HG03432 (cell line): ENCODE measurements at regions not wholly inside any gene's neighbourhood (a gene's known extent, or its start where the extent isn't known, plus 50 kb on each side); places are given as distances from the start of the nearest gene placed in this dataset.

ENCODE experiments used
- ATAC-seq: cut with Tn5 transposase; IDR thresholded peaks from one replicate; pipeline ENCODE4 v1.9.1; 2021; ENCODE audit warnings: mild to moderate bottlenecking, moderate library complexity; ENCODE audit not compliant: unreplicated experiment

- no peak for ATAC-seq
These were observed 60.1 kb upstream of the ASXL3 start for GRCh38 chr18:33517950-33518349.

DNA sequence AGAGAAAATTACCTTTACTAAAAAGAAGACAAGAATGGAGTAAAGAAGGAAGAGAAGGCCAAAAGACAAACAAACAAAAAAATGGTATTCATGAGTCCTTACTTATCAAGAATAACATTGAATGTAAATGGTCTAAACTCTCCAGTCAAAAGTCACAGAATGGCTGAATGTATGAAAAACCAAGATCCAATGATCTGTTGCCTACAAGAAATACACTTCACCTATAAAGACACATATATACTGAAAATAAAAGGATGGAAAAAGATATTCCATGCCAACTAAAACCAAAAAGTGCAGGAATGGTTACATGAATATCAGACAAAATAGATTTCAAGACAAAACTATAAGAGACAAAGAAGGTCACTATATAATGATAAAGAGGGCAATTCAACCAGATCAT, 65.0 kb upstream of the ASXL3 start:
- ATAC-seq, result no peak

GRCh38 chr18:33507019-33507418, 66.5 kb upstream of the CCDC178 start:
- no peak for ATAC-seq

DNA sequence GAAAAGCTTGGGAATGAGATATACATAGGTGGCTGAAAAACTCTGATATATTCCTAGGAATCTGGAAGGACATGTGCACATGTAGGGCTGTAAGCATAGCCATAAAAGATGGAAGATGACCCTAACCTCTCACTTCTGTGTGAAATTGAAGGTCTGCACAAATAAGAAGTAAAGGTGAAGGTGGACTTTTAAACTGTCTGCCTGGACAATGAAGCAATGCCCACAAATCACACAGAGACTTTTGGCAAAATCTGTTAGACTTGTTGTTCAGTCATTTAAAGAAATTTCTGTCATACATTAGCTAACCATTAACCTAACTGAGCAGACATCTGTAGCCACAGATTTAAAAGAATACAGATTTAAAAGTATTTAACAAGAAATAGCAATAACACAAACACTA, 65.3 kb upstream of the CCDC178 start:
- no peak for ATAC-seq

DNA sequence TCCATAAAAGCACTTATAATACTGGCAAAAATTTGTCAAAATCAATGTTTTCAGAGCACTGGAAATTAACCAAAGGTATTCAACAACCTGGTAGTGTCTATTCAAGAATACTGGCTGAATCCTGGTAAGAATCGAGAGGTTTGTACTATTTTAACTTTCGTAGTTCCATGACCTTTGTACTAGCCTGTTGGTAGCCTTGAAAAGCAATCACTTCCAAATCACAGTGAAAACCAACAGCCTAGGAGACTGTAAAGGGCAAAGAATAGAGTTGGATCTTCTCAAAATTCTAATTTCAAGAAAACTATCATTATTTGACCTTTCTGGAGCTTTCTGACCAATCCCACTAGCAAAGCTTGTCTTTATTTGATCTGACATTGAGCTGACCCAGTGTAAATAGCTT, 64.8 kb upstream of the CCDC178 start:
- no peak for ATAC-seq

DNA sequence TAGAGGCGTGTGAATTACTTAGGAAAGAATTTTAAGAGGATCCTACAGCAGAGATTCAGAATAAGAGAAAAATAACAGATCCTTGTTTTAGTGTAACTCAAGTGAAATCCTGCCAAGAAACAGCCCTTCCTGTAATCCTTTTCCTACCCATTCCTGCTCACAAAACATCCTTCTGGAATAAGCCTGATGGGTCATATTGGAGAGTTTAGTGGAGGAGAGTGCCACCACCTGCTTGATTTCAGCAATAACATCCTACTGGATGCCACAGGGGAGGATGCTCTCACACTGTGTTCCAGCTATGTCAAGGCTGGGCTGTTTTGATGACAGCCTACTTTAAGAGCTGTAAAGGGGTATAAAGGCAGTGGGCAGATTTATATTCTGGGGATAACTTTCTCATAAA, 54.8 kb upstream of the CCDC178 start:
- peak; percentile 68 for ATAC-seq
